HUES6 (cell line): ENCODE measurements at regions not wholly inside any gene's neighbourhood (a gene's known extent, or its start where the extent isn't known, plus 50 kb on each side); places are given as distances from the start of the nearest gene placed in this dataset.

ENCODE experiments used
- H3K27ac ChIP-seq: 2 replicates; pipeline ENCODE4 v1.7.0; 2013; ENCODE audit warnings: low read depth, mild to moderate bottlenecking, low read length, inconsistent platforms
- H3K27me3 ChIP-seq: 2 replicates; pipeline ENCODE4 v1.6.1; 2013; ENCODE audit warnings: low read length; ENCODE audit not compliant: control insufficient read depth, insufficient read depth
- H3K36me3 ChIP-seq: 2 replicates; pipeline ENCODE4 v1.6.1; 2013; ENCODE audit warnings: low read length; ENCODE audit not compliant: control insufficient read depth, insufficient read depth
- H3K4me1 ChIP-seq: 2 replicates; pipeline ENCODE4 v1.6.1; 2013; ENCODE audit warnings: low read length; ENCODE audit not compliant: control insufficient read depth, insufficient read depth
- H3K4me3 ChIP-seq: 2 replicates; pipeline ENCODE4 v1.5.1; 2013; ENCODE audit warnings: low read depth, low read length
- H3K9ac ChIP-seq: one replicate; pipeline ENCODE4 v1.6.1; 2013; ENCODE audit warnings: mild to moderate bottlenecking, low read length
- H3K9me3 ChIP-seq: 2 replicates; pipeline ENCODE4 v1.6.1; 2013; ENCODE audit warnings: low read depth, low read length; ENCODE audit not compliant: control insufficient read depth, insufficient read depth

GRCh38 chr12:107320033-107320928, 226.9 kb upstream of the CRY1 start:
- Histone ChIP-seq H3K27me3 (peaks cover 86% of the 10 kb centered on the region), H3K9ac (no peak overlapping the region), H3K36me3 (no peaks in the 10 kb centered on the region), H3K4me3 (peak overlapping the region; percentile 85), H3K9me3 (no peaks in the 10 kb centered on the region), H3K27ac (no peak overlapping the region), H3K4me1 (peaks cover 12% of the 10 kb centered on the region)

GRCh38 chr12:107320929-107321631, 227.7 kb upstream of the CRY1 start:
- no peaks in the 10 kb centered on the region for H3K36me3 ChIP-seq
- H3K4me3 ChIP-seq: peak overlapping the region; percentile 85
- H3K27me3 ChIP-seq: peaks cover 78% of the 10 kb centered on the region
- H3K9ac ChIP-seq: no peak overlapping the region
- H3K9me3 ChIP-seq: no peaks in the 10 kb centered on the region
- H3K4me1 ChIP-seq: peaks cover 12% of the 10 kb centered on the region
- H3K27ac ChIP-seq: no peak overlapping the region

GRCh38 chr12:107322063-107322462, 228.7 kb upstream of the CRY1 start:
- H3K27me3 ChIP-seq: peaks cover 69% of the 10 kb centered on the region
- H3K27ac ChIP-seq: no peak overlapping the region
- H3K4me1 ChIP-seq: peaks cover 12% of the 10 kb centered on the region
- no peak overlapping the region for H3K9ac ChIP-seq
- H3K9me3 ChIP-seq: no peaks in the 10 kb centered on the region
- H3K36me3 ChIP-seq: no peaks in the 10 kb centered on the region
- H3K4me3 ChIP-seq: no peak overlapping the region

GRCh38 chr12:107325075-107325608, 231.8 kb upstream of the CRY1 start:
- Histone ChIP-seq H3K27ac (no peak overlapping the region), H3K4me1 (peaks cover 7% of the 10 kb centered on the region; the same call in 1 of the 2 replicates)

GRCh38 chr12:107326237-107326636, 232.9 kb upstream of the CRY1 start:
- Histone ChIP-seq H3K9me3 (no peaks in the 10 kb centered on the region), H3K4me1 (peaks cover 8% of the 10 kb centered on the region; the same call in 1 of the 2 replicates), H3K4me3 (no peak overlapping the region), H3K9ac (no peak overlapping the region), H3K27ac (no peak overlapping the region), H3K36me3 (no peaks in the 10 kb centered on the region), H3K27me3 (peaks cover 33% of the 10 kb centered on the region)

More at GRCh38 chr12:107325075-107325608, 231.8 kb upstream of the CRY1 start:
- Histone ChIP-seq H3K9ac (no peak overlapping the region), H3K9me3 (no peaks in the 10 kb centered on the region), H3K27me3 (peaks cover 44% of the 10 kb centered on the region), H3K36me3 (no peaks in the 10 kb centered on the region), H3K4me3 (no peak overlapping the region)

- H3K9ac ChIP-seq: no peak overlapping the region
- no peak overlapping the region for H3K4me3 ChIP-seq
- H3K36me3 ChIP-seq: no peaks in the 10 kb centered on the region
- no peaks in the 10 kb centered on the region for H3K9me3 ChIP-seq
- H3K27ac ChIP-seq: no peak overlapping the region
- peaks cover 5% of the 10 kb centered on the region; the same call in 1 of the 2 replicates for H3K4me1 ChIP-seq
- peaks cover 18% of the 10 kb centered on the region for H3K27me3 ChIP-seq
Observed at GRCh38 chr12:107327651-107328182, 234.4 kb upstream of the CRY1 start.

GRCh38 chr12:107328442-107329133, 235.2 kb upstream of the CRY1 start:
- Histone ChIP-seq H3K27me3 (peaks cover 9% of the 10 kb centered on the region; the same call in 1 of the 2 replicates), H3K27ac (no peak overlapping the region), H3K4me1 (peaks cover 5% of the 10 kb centered on the region; the same call in 1 of the 2 replicates), H3K9me3 (no peaks in the 10 kb centered on the region), H3K36me3 (no peaks in the 10 kb centered on the region), H3K4me3 (no peak overlapping the region), H3K9ac (no peak overlapping the region)

GRCh38 chr12:107329569-107330324, 236.4 kb upstream of the CRY1 start:
- peaks cover 5% of the 10 kb centered on the region; the same call in 1 of the 2 replicates for H3K4me1 ChIP-seq
- H3K27ac ChIP-seq: no peak overlapping the region
- H3K27me3 ChIP-seq: peaks cover 3% of the 10 kb centered on the region; the same call in 1 of the 2 replicates
- H3K36me3 ChIP-seq: no peaks in the 10 kb centered on the region
- no peak overlapping the region for H3K9ac ChIP-seq
- no peaks in the 10 kb centered on the region for H3K9me3 ChIP-seq
- no peak overlapping the region for H3K4me3 ChIP-seq

GRCh38 chr12:107330831-107331431, 237.6 kb upstream of the CRY1 start:
- Histone ChIP-seq H3K27ac (no peak overlapping the region), H3K4me1 (peaks cover 5% of the 10 kb centered on the region; the same call in 1 of the 2 replicates)

More at GRCh38 chr12:107330831-107331431, 237.6 kb upstream of the CRY1 start:
- Histone ChIP-seq H3K9me3 (no peaks in the 10 kb centered on the region), H3K36me3 (no peaks in the 10 kb centered on the region), H3K4me3 (no peak overlapping the region), H3K27me3 (peaks cover 2% of the 10 kb centered on the region; the same call in 1 of the 2 replicates), H3K9ac (no peak overlapping the region)
